Gastroesophageal sphincter (tissue), 4 donors: ENCODE measurements at regions not wholly inside any gene's neighbourhood (a gene's known extent, or its start where the extent isn't known, plus 50 kb on each side); places are given as distances from the start of the nearest gene placed in this dataset.
A peak's percentile ranks its signal among the peaks of the same experiment; 100 is the strongest.

Source experiments
- ATAC-seq: fragments of 150-250 bp; one replicate; pipeline ENCODE4 v1.9.1; 2016; ENCODE audit warnings: mild to moderate bottlenecking, moderate library complexity
- H3K27ac ChIP-seq, 4 donors: fragments of 200-600 bp; sonication (generic) in 3 of 4; 1 replicate in 3 of 4; 2 replicates in 1 of 4; pipeline ENCODE4 v1.5.1; 2016 to 2019
- H3K27me3 ChIP-seq: fragments of 200-600 bp; sonication (generic); one replicate; pipeline ENCODE4 v1.5.1; 2019
- H3K36me3 ChIP-seq, 2 donors: fragments of 200-600 bp; sonication (generic); one replicate each; pipeline ENCODE4 v1.5.1; 2019; ENCODE audit warnings: control low read depth in 1 of 2
- H3K4me1 ChIP-seq, 3 donors: fragments of 200-600 bp; sonication (generic); 1 replicate in 2 of 3; 2 replicates in 1 of 3; pipeline ENCODE4 v1.5.1; 2016 to 2019; ENCODE audit warnings: control low read depth in 2 of 3
- H3K4me3 ChIP-seq, 2 donors: fragments of 200-600 bp; sonication (generic); one replicate each; pipeline ENCODE4 v1.5.1; 2019; ENCODE audit warnings: mild to moderate bottlenecking in 1 of 2, moderate library complexity in 1 of 2
- H3K9me3 ChIP-seq, 3 donors: fragments of 200-600 bp; sonication (generic); one replicate each; pipeline ENCODE4 v1.5.1; 2017 to 2019; ENCODE audit warnings: control low read depth in 2 of 3
- EP300 ChIP-seq: sonication (generic); formaldehyde crosslinking; IDR thresholded peaks from one replicate; pipeline ENCODE4 v1.6.1; 2017; ENCODE audit warnings: antibody characterized with exemption, mild to moderate bottlenecking
- POLR2A ChIP-seq, 2 donors: fragments of 450-650 bp; IDR thresholded peaks; one replicate each; pipeline ENCODE4 v1.6.1; 2017; ENCODE audit warnings: antibody characterized with exemption in 2 of 2, mild to moderate bottlenecking in 2 of 2, moderate library complexity in 1 of 2
- POLR2AphosphoS5 ChIP-seq: sonication (generic); formaldehyde crosslinking; IDR thresholded peaks from one replicate; pipeline ENCODE4 v1.6.1; 2017; ENCODE audit warnings: antibody characterized with exemption
- WGBS, 2 donors: methylation state at CpG; one replicate each; pipeline ENCODE4 v1.1.5; 2018; ENCODE audit warnings: low coverage in 1 of 2; 5-methylcytosine and 5-hydroxymethylcytosine counted together
- TF ChIP-seq, protein P1 (sequence below), 4 experiments: fragments of 200-600 bp in 2 of 4; fragments of 450-650 bp in 2 of 4; sonication (generic) in 1 of 4; IDR thresholded peaks; one replicate each; pipeline ENCODE4 v1.5.1; 2017 to 2019; ENCODE audit warnings: antibody characterized with exemption in 4 of 4, mild to moderate bottlenecking in 2 of 4, moderate library complexity in 2 of 4

GRCh38 chr1:216887032-216887431 lies 163.8 kb upstream of the ESRRG start:
- Histone ChIP-seq H3K9me3 (no peaks in the 10 kb centered on the region), H3K27me3 (no peaks in the 10 kb centered on the region), H3K36me3 (no peaks in the 10 kb centered on the region), H3K4me1 (peaks cover 0 to 10% (median 3%) of the 10 kb centered on the region in 3 donors), H3K4me3 (no peak overlapping the region), H3K27ac (no peak overlapping the region)
- TF ChIP-seq POLR2A (IDR thresholded peaks at IDR 0.05) (no peak), EP300 (no peak), POLR2AphosphoS5 (no peak)
- TF ChIP-seq, protein P1, sequence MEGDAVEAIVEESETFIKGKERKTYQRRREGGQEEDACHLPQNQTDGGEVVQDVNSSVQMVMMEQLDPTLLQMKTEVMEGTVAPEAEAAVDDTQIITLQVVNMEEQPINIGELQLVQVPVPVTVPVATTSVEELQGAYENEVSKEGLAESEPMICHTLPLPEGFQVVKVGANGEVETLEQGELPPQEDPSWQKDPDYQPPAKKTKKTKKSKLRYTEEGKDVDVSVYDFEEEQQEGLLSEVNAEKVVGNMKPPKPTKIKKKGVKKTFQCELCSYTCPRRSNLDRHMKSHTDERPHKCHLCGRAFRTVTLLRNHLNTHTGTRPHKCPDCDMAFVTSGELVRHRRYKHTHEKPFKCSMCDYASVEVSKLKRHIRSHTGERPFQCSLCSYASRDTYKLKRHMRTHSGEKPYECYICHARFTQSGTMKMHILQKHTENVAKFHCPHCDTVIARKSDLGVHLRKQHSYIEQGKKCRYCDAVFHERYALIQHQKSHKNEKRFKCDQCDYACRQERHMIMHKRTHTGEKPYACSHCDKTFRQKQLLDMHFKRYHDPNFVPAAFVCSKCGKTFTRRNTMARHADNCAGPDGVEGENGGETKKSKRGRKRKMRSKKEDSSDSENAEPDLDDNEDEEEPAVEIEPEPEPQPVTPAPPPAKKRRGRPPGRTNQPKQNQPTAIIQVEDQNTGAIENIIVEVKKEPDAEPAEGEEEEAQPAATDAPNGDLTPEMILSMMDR (IDR thresholded peaks at IDR 0.05), result no peak
- WGBS, 2 donors, result 27 to 41% methylated on average over 4 of the region's 4 CpGs
- no peak for ATAC-seq

- ATAC-seq, result no peak
- Histone ChIP-seq H3K9me3 (no peaks in the 10 kb centered on the region), H3K27me3 (no peaks in the 10 kb centered on the region), H3K36me3 (no peaks in the 10 kb centered on the region), H3K27ac (peak overlapping the region in 2 of 4 donors; percentile 25 to 45), H3K4me3 (no peak overlapping the region), H3K4me1 (peaks cover 0 to 10% (median 3%) of the 10 kb centered on the region in 3 donors)
- 63 to 67% methylated on average over 1 to 2 of the region's 2 CpGs for WGBS, 2 donors
- no peak for TF ChIP-seq POLR2AphosphoS5
Measured at GRCh38 chr1:216884614-216885229, 161.5 kb upstream of the ESRRG start.

DNA sequence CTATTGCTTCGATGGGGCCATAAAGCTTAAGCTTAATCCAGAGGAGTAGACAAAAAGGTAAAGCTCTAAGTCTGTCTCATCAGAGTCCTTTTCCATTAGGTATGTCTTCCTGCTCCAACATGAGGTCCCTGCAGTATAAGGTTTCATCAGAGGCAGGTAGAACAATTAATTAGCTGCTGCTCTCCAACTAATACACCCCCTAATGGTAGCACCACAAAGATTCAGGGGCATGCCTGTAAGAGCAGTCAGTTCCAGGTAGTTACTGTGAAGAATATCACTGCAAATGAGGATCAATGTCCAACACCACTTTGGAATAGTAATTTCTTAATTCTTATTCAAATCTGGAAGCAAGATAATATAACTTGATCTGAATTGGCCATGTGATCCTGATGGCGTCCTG lies 160.3 kb upstream of the ESRRG start:
- no peak overlapping the region for H3K4me3 ChIP-seq
- no peak overlapping the region for H3K27ac ChIP-seq
- no peaks in the 10 kb centered on the region for H3K9me3 ChIP-seq
- no peaks in the 10 kb centered on the region for H3K36me3 ChIP-seq
- WGBS, 2 donors, result 86 to 92% methylated on average over 2 of the region's 2 CpGs
- TF ChIP-seq, protein P1 (IDR thresholded peaks at IDR 0.05), result no peak
- no peak for TF ChIP-seq POLR2AphosphoS5
- TF ChIP-seq EP300, result no peak
- TF ChIP-seq POLR2A (IDR thresholded peaks at IDR 0.05), result no peak
- H3K4me1 ChIP-seq, result peaks cover 0 to 10% (median 3%) of the 10 kb centered on the region in 3 donors
- no peak for ATAC-seq
- no peaks in the 10 kb centered on the region for H3K27me3 ChIP-seq

GRCh38 chr1:216881695-216882094 lies 158.5 kb upstream of the ESRRG start:
- Histone ChIP-seq H3K36me3 (no peaks in the 10 kb centered on the region), H3K4me3 (no peak overlapping the region), H3K27me3 (no peaks in the 10 kb centered on the region), H3K4me1 (peaks cover 0 to 10% (median 3%) of the 10 kb centered on the region in 3 donors), H3K9me3 (no peaks in the 10 kb centered on the region), H3K27ac (no peak overlapping the region)
- no peak for TF ChIP-seq POLR2A (IDR thresholded peaks at IDR 0.05)
- TF ChIP-seq EP300, result no peak
- TF ChIP-seq POLR2AphosphoS5, result no peak
- TF ChIP-seq, protein P1 (IDR thresholded peaks at IDR 0.05), result no peak
- no peak for ATAC-seq
- 88 to 92% methylated on average over 2 of the region's 2 CpGs for WGBS, 2 donors

GRCh38 chr1:216866714-216867113 lies 143.5 kb upstream of the ESRRG start:
- TF ChIP-seq POLR2AphosphoS5, result no peak
- TF ChIP-seq EP300, result no peak
- TF ChIP-seq, protein P1 (IDR thresholded peaks at IDR 0.05), result no peak
- no peak for TF ChIP-seq POLR2A (IDR thresholded peaks at IDR 0.05)
- no peak overlapping the region for H3K27ac ChIP-seq
- no peak for ATAC-seq
- 48 to 56% methylated on average over 1 to 2 of the region's 2 CpGs for WGBS, 2 donors
- H3K27me3 ChIP-seq, result no peaks in the 10 kb centered on the region
- no peaks in the 10 kb centered on the region for H3K4me1 ChIP-seq
- no peaks in the 10 kb centered on the region for H3K9me3 ChIP-seq
- H3K36me3 ChIP-seq, result no peaks in the 10 kb centered on the region
- H3K4me3 ChIP-seq, result no peak overlapping the region
